BJ (cell line): ENCODE measurements at regions not wholly inside any gene's neighbourhood (a gene's known extent, or its start where the extent isn't known, plus 50 kb on each side); places are given as distances from the start of the nearest gene placed in this dataset.
"Not testable (repeated sequence)": the region's sequence is repeated elsewhere in the genome, so short reads cannot be mapped to it uniquely, and the experiment has no call there.

ENCODE experiments used
- CTCF ChIA-PET: fragments of 350-600 bp; formaldehyde crosslinking; extraction: SDS; loops from one replicate; lab custom pipeline; 2021; ENCODE audit warnings: antibody characterized with exemption, inconsistent platforms; lab: Yijun Ruan, JAX
- POLR2A ChIA-PET: fragments of 300-600 bp; sonication (Branson Sonifier 250); formaldehyde crosslinking; extraction: SDS; loops from one replicate; lab custom pipeline; 2021; ENCODE audit warnings: antibody characterized with exemption; lab: Charles Lee
- DNase-seq: peaks from one replicate; pipeline ENCODE4 v3.0.0-alpha.2; 2011; ENCODE audit warnings: low read depth
- H3K27me3 ChIP-seq: 2 replicates; pipeline ENCODE4 v1.6.0; 2011; ENCODE audit warnings: low read length; ENCODE audit not compliant: control insufficient read depth, insufficient read depth
- H3K36me3 ChIP-seq: 2 replicates; pipeline ENCODE4 v1.5.1; 2011; ENCODE audit warnings: low read length; ENCODE audit not compliant: control insufficient read depth, insufficient read depth
- H3K4me3 ChIP-seq: 2 replicates; pipeline ENCODE4 v1.5.1; 2011; ENCODE audit warnings: low read depth, mild to moderate bottlenecking, control low read depth, low read length
- TF ChIP-seq, protein P1 (sequence below): IDR thresholded peaks from 2 replicates; pipeline ENCODE4 v1.5.1; 2011; ENCODE audit warnings: low read depth, mild to moderate bottlenecking, control low read depth, inconsistent platforms, low read length, moderate library complexity; ENCODE audit not compliant: insufficient read depth

DNA sequence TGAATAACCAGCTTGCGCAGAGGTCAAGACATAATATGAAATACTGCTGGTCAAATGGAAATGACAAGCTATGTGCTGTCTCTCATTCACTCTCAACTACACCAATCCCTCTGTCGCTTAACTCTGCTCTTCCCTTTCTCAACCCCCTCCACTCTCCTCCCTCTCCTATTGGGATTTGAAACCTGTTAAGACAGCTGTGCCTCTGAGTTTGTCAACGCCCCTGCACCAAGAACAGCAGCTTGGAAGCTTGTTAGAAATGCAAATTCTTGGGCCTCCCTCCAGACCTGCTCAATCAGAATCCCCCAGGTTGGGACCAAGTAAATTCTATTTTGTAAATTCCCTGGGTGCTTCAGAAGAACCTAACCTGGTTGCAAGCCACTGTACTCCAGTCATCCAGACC lies 149.7 kb upstream of the ATP2B2 start:
- Histone ChIP-seq H3K27me3 (no peaks in the 10 kb centered on the region), H3K4me3 (no peak overlapping the region), H3K36me3 (no peaks in the 10 kb centered on the region)
- CTCF ChIA-PET = no interaction called here
- DNase-seq = no peak
- TF ChIP-seq, protein P1, sequence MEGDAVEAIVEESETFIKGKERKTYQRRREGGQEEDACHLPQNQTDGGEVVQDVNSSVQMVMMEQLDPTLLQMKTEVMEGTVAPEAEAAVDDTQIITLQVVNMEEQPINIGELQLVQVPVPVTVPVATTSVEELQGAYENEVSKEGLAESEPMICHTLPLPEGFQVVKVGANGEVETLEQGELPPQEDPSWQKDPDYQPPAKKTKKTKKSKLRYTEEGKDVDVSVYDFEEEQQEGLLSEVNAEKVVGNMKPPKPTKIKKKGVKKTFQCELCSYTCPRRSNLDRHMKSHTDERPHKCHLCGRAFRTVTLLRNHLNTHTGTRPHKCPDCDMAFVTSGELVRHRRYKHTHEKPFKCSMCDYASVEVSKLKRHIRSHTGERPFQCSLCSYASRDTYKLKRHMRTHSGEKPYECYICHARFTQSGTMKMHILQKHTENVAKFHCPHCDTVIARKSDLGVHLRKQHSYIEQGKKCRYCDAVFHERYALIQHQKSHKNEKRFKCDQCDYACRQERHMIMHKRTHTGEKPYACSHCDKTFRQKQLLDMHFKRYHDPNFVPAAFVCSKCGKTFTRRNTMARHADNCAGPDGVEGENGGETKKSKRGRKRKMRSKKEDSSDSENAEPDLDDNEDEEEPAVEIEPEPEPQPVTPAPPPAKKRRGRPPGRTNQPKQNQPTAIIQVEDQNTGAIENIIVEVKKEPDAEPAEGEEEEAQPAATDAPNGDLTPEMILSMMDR = no peak
- POLR2A ChIA-PET = no interaction called here

DNA sequence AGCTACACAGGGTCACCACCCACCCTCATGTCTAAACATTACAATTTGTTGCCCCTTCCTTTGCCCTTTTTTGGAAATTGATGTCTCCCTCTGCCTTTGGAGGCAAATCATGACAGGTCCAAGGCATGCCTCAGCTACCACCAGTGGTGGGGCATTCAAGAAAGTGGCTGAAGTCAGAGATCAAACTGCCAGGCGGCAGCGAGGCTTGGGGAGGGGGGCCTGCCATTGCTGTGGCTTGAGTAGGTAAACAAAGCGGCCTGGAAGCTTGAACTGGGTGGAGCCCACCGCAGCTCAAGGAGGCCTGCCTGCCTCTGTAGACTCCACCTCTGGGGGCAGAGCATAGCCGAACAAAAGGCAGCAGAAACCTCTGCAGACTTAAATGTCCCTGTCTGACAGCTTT lies 152.0 kb upstream of the ATP2B2 start:
- CTCF ChIA-PET, POLR2A ChIA-PET, H3K36me3 ChIP-seq, DNase-seq, H3K27me3 ChIP-seq, H3K4me3 ChIP-seq: not testable (repeated sequence)

DNA sequence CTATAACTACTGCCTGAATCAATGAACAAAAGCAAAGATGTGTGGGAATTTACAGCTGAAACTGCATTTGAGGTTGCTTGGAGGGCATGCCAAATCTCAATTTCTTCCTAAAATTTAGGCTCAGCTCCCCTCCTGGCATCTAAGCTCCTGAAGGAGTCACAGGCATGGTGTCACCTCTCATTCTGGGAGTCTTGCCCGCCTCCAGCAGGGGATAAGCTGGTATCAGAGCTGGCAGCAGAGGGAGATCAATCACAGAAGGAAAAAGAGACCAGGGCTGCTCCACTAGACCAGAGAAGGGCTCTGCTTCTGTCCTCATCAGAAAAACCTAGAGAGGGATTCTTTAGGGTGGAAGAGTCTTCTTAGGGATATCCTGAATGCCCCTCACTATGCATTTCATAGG lies 150.4 kb upstream of the SLC6A11 start:
- ChIA-PET CTCF (interaction anchor here (1.0 kb wide), 1 partner anchor 19 kb away, joined by 3 read pairs; no protein-coding TSS in a partner anchor), POLR2A (no interaction called here)
- DNase-seq = no peak
- Histone ChIP-seq H3K36me3 (no peaks in the 10 kb centered on the region), H3K4me3 (no peak overlapping the region), H3K27me3 (no peaks in the 10 kb centered on the region)
- TF ChIP-seq, protein P1 = no peak

DNA sequence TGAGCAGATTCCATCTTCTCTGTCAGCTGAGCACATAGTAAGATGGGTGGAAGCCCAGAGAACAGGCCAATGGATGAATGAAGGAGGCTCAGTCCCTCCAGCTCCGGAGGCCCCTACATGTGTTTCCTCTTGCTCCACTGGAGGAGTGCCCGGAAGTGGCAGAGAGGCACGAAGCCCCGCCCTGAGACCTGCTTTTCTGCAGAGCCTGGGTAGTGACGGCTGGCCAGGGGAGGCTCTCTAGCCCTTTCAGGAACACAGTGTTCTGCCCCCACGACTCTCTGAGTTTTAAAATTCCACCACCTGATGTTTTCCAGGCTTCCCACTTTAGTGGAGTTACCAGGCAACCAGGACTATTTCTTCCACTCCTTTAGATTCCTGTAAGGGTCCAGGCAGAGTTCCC lies 149.4 kb upstream of the SLC6A11 start:
- ChIA-PET POLR2A (no interaction called here), CTCF (no interaction called here)
- no peak overlapping the region for H3K4me3 ChIP-seq
- TF ChIP-seq, protein P1 = no peak
- no peaks in the 10 kb centered on the region for H3K36me3 ChIP-seq
- no peaks in the 10 kb centered on the region for H3K27me3 ChIP-seq
- DNase-seq = no peak

DNA sequence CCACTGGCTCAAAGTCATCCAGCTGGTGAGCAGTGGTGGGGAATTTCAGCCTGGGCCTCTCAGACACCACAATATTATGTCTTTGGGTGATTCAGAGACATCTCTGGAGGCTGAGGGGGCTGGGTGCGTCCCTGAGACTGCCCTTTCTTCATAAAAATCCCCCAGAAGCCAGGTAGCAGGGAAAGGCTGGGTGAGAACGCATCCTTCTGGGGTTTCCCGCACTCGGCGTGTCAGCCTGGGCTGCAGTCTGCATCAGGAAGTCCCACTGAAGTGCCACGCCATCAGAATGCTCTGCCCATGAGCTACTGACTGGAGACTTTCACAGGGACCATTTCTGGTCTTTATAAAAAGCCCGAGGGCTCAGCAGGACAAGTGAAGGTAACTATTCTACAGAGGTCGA lies 148.8 kb upstream of the SLC6A11 start:
- CTCF ChIA-PET = no interaction called here
- H3K4me3 ChIP-seq = no peak overlapping the region
- H3K27me3 ChIP-seq = no peaks in the 10 kb centered on the region
- TF ChIP-seq, protein P1 = no peak
- POLR2A ChIA-PET = no interaction called here
- H3K36me3 ChIP-seq = no peaks in the 10 kb centered on the region
- DNase-seq = no peak

DNA sequence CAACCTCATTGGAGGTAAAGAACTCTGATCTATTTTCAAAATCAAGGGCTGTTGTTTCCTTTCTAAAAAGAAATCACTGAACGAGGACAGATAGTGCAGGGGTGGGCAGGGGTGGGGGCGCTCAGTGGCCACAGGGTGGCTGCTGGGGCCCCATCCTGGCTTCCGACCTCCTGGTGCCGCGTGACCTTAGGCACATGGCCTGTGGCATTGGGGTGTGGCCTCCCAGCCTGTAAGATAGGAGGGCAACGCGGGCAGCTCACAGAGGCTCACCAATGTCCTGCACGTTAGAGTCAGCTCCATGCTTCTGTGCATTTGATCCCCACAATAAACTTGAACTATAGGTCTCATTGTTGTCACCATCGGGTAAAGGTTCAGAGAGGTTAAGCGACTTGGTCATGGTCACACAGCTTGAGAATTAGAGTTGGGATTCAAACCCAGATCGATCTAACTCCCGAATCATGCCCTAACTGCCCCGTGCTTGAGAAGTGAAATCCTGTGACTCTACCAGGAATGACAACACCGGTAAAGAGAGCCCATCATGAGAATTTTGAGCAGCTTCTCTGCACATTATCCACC lies 148.0 kb upstream of the SLC6A11 start:
- H3K4me3 ChIP-seq = no peak overlapping the region
- TF ChIP-seq, protein P1 = no peak
- no peak for DNase-seq
- no peaks in the 10 kb centered on the region for H3K36me3 ChIP-seq
- CTCF ChIA-PET = no interaction called here
- no peaks in the 10 kb centered on the region for H3K27me3 ChIP-seq
- POLR2A ChIA-PET = no interaction called here
